HG02852 (cell line): ENCODE measurements at regions not wholly inside any gene's neighbourhood (a gene's known extent, or its start where the extent isn't known, plus 50 kb on each side); places are given as distances from the start of the nearest gene placed in this dataset.

Source experiments
- ATAC-seq: cut with Tn5 transposase; IDR thresholded peaks from one replicate; pipeline ENCODE4 v1.9.1; 2021; ENCODE audit warnings: mild to moderate bottlenecking, moderate library complexity; ENCODE audit not compliant: unreplicated experiment

- no peak for ATAC-seq
These were observed 70.0 kb upstream of the KCNJ15 start for GRCh38 chr21:38186661-38187270.

- ATAC-seq = no peak
These were observed 68.8 kb upstream of the KCNJ15 start for GRCh38 chr21:38188037-38188436.

- ATAC-seq = no peak
These were observed 60.8 kb upstream of the KCNJ15 start for GRCh38 chr21:38196036-38196435.

- ATAC-seq = no peak
These were observed 54.0 kb upstream of the KCNJ15 start for GRCh38 chr21:38202811-38203210.

- no peak for ATAC-seq
These were observed 53.6 kb upstream of the KCNJ15 start for GRCh38 chr21:38203229-38203628.

GRCh38 chr21:38205940-38206339 is 50.9 kb upstream of the KCNJ15 start:
- ATAC-seq = no peak

GRCh38 chr21:38206646-38207045 is 50.1 kb upstream of the KCNJ15 start:
- no peak for ATAC-seq
